ENCODE measurements at regions not wholly inside any gene's neighbourhood (a gene's known extent, or its start where the extent isn't known, plus 50 kb on each side); places are given as distances from the start of the nearest gene placed in this dataset.

DNA sequence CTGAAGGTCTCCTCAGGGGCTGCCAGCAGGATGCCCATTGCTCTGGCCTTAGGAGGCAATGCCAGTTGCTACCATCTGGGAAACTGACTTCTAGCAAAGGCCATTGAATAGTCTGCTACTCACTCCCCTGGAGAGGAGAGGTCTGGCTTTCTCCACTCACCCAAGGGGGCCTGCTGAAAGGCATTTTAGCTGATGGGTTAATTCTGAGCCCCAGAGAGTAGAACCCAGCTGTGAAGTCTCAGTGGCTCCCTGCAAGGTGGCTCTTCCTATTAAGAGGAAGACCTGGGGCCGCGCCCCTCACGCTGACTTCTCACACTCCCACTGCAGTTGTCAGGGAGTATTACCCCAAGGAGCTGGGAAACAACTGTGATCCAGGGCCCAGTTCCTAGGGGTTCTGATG, 213.3 kb upstream of the GALNT2 start:
- FAIRE-seq (no peak), DNase-seq (ENCODE audit: low read depth, low spot score) (no peak)
- Histone ChIP-seq H4K20me1 (ENCODE audit: control insufficient read depth, extremely low read depth, insufficient read depth, low read length) (no peaks in the 10 kb centered on the region), H3K27me3 (ENCODE audit: control insufficient read depth, extremely low read depth, insufficient read depth, low read length) (peaks cover 5% of the 10 kb centered on the region), H3K79me2 (ENCODE audit: control insufficient read depth, insufficient read depth, low read length) (no peaks in the 10 kb centered on the region), H3K9ac (ENCODE audit: control insufficient read depth, extremely low read depth, insufficient read depth, low read length) (no peak overlapping the region), H3K27ac (ENCODE audit: control insufficient read depth, insufficient read depth, low read length) (no peak overlapping the region), H3K4me1 (ENCODE audit: control insufficient read depth, extremely low read depth, insufficient read depth, low read length) (no peaks in the 10 kb centered on the region), H3K36me3 (ENCODE audit: control insufficient read depth in 2 of 2, extremely low read depth in 1 of 2, insufficient read depth in 2 of 2, low read length in 2 of 2) (no peaks in the 10 kb centered on the region), H3K9me1 (ENCODE audit: control insufficient read depth, extremely low read depth, insufficient read depth, low read length) (no peaks in the 10 kb centered on the region), H3K4me3 (ENCODE audit: control insufficient read depth in 2 of 3, extremely low read depth in 1 of 3, insufficient read depth in 2 of 3, low read depth in 1 of 3, low read length in 3 of 3) (no peak overlapping the region), H2AFZ (ENCODE audit: control insufficient read depth, low read length) (no peak overlapping the region), H3K9me3 (ENCODE audit: control insufficient read depth, low read depth, low read length) (no peaks in the 10 kb centered on the region), H3K4me2 (ENCODE audit: control insufficient read depth, extremely low read depth, insufficient read depth, low read depth, low read length) (no peak overlapping the region)
- dilution Hi-C loops (cut with MboI; ENCODE audit: extremely low pct_ligation_motif_present, low sequenced_read_pairs), result no loop called here
- TF ChIP-seq EZH2 (IDR thresholded peaks at IDR 0.05; ENCODE audit: low read length), result no peak
- TF ChIP-seq, protein P1, sequence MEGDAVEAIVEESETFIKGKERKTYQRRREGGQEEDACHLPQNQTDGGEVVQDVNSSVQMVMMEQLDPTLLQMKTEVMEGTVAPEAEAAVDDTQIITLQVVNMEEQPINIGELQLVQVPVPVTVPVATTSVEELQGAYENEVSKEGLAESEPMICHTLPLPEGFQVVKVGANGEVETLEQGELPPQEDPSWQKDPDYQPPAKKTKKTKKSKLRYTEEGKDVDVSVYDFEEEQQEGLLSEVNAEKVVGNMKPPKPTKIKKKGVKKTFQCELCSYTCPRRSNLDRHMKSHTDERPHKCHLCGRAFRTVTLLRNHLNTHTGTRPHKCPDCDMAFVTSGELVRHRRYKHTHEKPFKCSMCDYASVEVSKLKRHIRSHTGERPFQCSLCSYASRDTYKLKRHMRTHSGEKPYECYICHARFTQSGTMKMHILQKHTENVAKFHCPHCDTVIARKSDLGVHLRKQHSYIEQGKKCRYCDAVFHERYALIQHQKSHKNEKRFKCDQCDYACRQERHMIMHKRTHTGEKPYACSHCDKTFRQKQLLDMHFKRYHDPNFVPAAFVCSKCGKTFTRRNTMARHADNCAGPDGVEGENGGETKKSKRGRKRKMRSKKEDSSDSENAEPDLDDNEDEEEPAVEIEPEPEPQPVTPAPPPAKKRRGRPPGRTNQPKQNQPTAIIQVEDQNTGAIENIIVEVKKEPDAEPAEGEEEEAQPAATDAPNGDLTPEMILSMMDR (optimal IDR thresholded peaks at IDR 0.05 in 1 of 3, IDR thresholded peaks at IDR 0.05 in 1 of 3, conservative IDR thresholded peaks at IDR 0.05 in 1 of 3; ENCODE audit: extremely low read depth in 1 of 3, insufficient read depth in 2 of 3, low read length in 3 of 3), result no peak

DNA sequence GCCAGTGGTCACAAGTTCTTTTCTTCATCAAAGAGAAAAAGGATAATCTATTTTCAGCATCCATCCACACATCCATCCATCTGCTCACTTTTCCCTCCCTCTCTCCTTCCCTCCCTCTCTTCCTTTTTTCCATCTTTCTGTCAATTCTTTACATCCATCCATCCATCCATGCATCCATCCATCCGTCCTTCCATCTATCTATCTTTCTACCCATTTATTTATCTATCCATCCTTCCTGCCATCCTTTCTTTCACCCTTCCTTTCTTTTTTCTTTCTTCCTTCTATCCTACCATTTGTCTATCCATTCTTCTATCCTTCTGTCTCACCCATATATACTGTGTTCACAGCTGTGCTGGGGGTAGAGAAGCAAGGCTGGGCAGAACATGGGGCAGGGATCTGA, 212.4 kb upstream of the GALNT2 start:
- Histone ChIP-seq H3K4me3 (ENCODE audit: control insufficient read depth in 2 of 3, extremely low read depth in 1 of 3, insufficient read depth in 2 of 3, low read depth in 1 of 3, low read length in 3 of 3) (no peak overlapping the region), H3K4me2 (ENCODE audit: control insufficient read depth, extremely low read depth, insufficient read depth, low read depth, low read length) (no peak overlapping the region), H3K27ac (ENCODE audit: control insufficient read depth, insufficient read depth, low read length) (no peak overlapping the region), H3K4me1 (ENCODE audit: control insufficient read depth, extremely low read depth, insufficient read depth, low read length) (no peaks in the 10 kb centered on the region), H4K20me1 (ENCODE audit: control insufficient read depth, extremely low read depth, insufficient read depth, low read length) (no peaks in the 10 kb centered on the region), H3K9ac (ENCODE audit: control insufficient read depth, extremely low read depth, insufficient read depth, low read length) (no peak overlapping the region), H3K9me3 (ENCODE audit: control insufficient read depth, low read depth, low read length) (no peaks in the 10 kb centered on the region), H3K27me3 (ENCODE audit: control insufficient read depth, extremely low read depth, insufficient read depth, low read length) (peaks cover 9% of the 10 kb centered on the region), H3K9me1 (ENCODE audit: control insufficient read depth, extremely low read depth, insufficient read depth, low read length) (no peaks in the 10 kb centered on the region), H3K79me2 (ENCODE audit: control insufficient read depth, insufficient read depth, low read length) (no peaks in the 10 kb centered on the region), H2AFZ (ENCODE audit: control insufficient read depth, low read length) (no peak overlapping the region), H3K36me3 (ENCODE audit: control insufficient read depth in 2 of 2, extremely low read depth in 1 of 2, insufficient read depth in 2 of 2, low read length in 2 of 2) (no peaks in the 10 kb centered on the region)
- dilution Hi-C loops (cut with MboI; ENCODE audit: extremely low pct_ligation_motif_present, low sequenced_read_pairs), result no loop called here
- no peak for FAIRE-seq
- no peak for DNase-seq (ENCODE audit: low read depth, low spot score)
- TF ChIP-seq EZH2 (IDR thresholded peaks at IDR 0.05; ENCODE audit: low read length), result no peak
- TF ChIP-seq, protein P1 (optimal IDR thresholded peaks at IDR 0.05 in 1 of 3, IDR thresholded peaks at IDR 0.05 in 1 of 3, conservative IDR thresholded peaks at IDR 0.05 in 1 of 3; ENCODE audit: extremely low read depth in 1 of 3, insufficient read depth in 2 of 3, low read length in 3 of 3), result no peak

Measured in keratinocyte (primary cell).